ENCODE measurements at regions not wholly inside any gene's neighbourhood (a gene's known extent, or its start where the extent isn't known, plus 50 kb on each side); places are given as distances from the start of the nearest gene placed in this dataset.
A peak's percentile ranks its signal among the peaks of the same experiment; 100 is the strongest.

- peaks cover 15% of the 10 kb centered on the region for H3K27me3 ChIP-seq (ENCODE audit: insufficient read depth, insufficient read length)
- peak overlapping the region; percentile 79 for H3K9ac ChIP-seq (ENCODE audit: insufficient read length, low read depth)
- H3K4me1 ChIP-seq (ENCODE audit: insufficient read depth, insufficient read length), result peaks cover 28% of the 10 kb centered on the region
- H3K9me3 ChIP-seq (ENCODE audit: insufficient read depth, low read length), result peaks cover 20% of the 10 kb centered on the region
- H3K4me3 ChIP-seq (ENCODE audit: insufficient read length, low read depth), result peak overlapping the region; percentile 65
- TF ChIP-seq YY1 (IDR thresholded peaks at IDR 0.05; ENCODE audit: insufficient read depth, insufficient read length) (no peak), ZNF274 (IDR thresholded peaks at IDR 0.05; ENCODE audit: low read depth, low read length) (no peak), SUZ12 (IDR thresholded peaks at IDR 0.05; ENCODE audit: extremely low read depth, insufficient read depth, insufficient read length) (no peak)
- peak; percentile 91 for DNase-seq (ENCODE audit: low read depth, low spot score)
- H3K36me3 ChIP-seq (ENCODE audit: insufficient read depth, insufficient read length, low read length), result no peaks in the 10 kb centered on the region
Observed at GRCh38 chr4:1579901-1580691, 104.0 kb downstream of the FAM53A start.

GRCh38 chr4:1579001-1579900, 104.9 kb downstream of the FAM53A start:
- no peak for DNase-seq (ENCODE audit: low read depth, low spot score)
- TF ChIP-seq ZNF274 (IDR thresholded peaks at IDR 0.05; ENCODE audit: low read depth, low read length), result no peak
- Histone ChIP-seq H3K4me3 (ENCODE audit: insufficient read length, low read depth) (peak overlapping the region; percentile 65), H3K4me1 (ENCODE audit: insufficient read depth, insufficient read length) (peaks cover 35% of the 10 kb centered on the region), H3K9ac (ENCODE audit: insufficient read length, low read depth) (peak overlapping the region; percentile 77), H3K27me3 (ENCODE audit: insufficient read depth, insufficient read length) (peaks cover 19% of the 10 kb centered on the region), H3K9me3 (ENCODE audit: insufficient read depth, low read length) (peaks cover 11% of the 10 kb centered on the region), H3K36me3 (ENCODE audit: insufficient read depth, insufficient read length, low read length) (no peaks in the 10 kb centered on the region)

- no peak for DNase-seq (ENCODE audit: low read depth, low spot score)
- TF ChIP-seq SUZ12 (IDR thresholded peaks at IDR 0.05; ENCODE audit: extremely low read depth, insufficient read depth, insufficient read length), result no peak
- TF ChIP-seq YY1 (IDR thresholded peaks at IDR 0.05; ENCODE audit: insufficient read depth, insufficient read length), result no peak
- no peak for TF ChIP-seq ZNF274 (IDR thresholded peaks at IDR 0.05; ENCODE audit: low read depth, low read length)
- H3K9me3 ChIP-seq (ENCODE audit: insufficient read depth, low read length), result peaks cover 2% of the 10 kb centered on the region; the same call in 1 of the 2 replicates
- H3K36me3 ChIP-seq (ENCODE audit: insufficient read depth, insufficient read length, low read length), result no peaks in the 10 kb centered on the region
- H3K4me3 ChIP-seq (ENCODE audit: insufficient read length, low read depth), result peak overlapping the region; percentile 46
- peak overlapping the region; percentile 54 for H3K9ac ChIP-seq (ENCODE audit: insufficient read length, low read depth)
- peaks cover 33% of the 10 kb centered on the region for H3K4me1 ChIP-seq (ENCODE audit: insufficient read depth, insufficient read length)
- H3K27me3 ChIP-seq (ENCODE audit: insufficient read depth, insufficient read length), result peaks cover 23% of the 10 kb centered on the region
Observed at GRCh38 chr4:1578251-1578773, 105.8 kb downstream of the FAM53A start.

- Histone ChIP-seq H3K9me3 (ENCODE audit: insufficient read depth, low read length) (no peaks in the 10 kb centered on the region), H3K36me3 (ENCODE audit: insufficient read depth, insufficient read length, low read length) (no peaks in the 10 kb centered on the region), H3K4me3 (ENCODE audit: insufficient read length, low read depth) (peak overlapping the region; percentile 46), H3K27me3 (ENCODE audit: insufficient read depth, insufficient read length) (peaks cover 26% of the 10 kb centered on the region), H3K4me1 (ENCODE audit: insufficient read depth, insufficient read length) (peaks cover 34% of the 10 kb centered on the region), H3K9ac (ENCODE audit: insufficient read length, low read depth) (peak overlapping the region; percentile 54)
- no peak for DNase-seq (ENCODE audit: low read depth, low spot score)
- no peak for TF ChIP-seq SUZ12 (IDR thresholded peaks at IDR 0.05; ENCODE audit: extremely low read depth, insufficient read depth, insufficient read length)
- TF ChIP-seq ZNF274 (IDR thresholded peaks at IDR 0.05; ENCODE audit: low read depth, low read length), result no peak
- no peak for TF ChIP-seq YY1 (IDR thresholded peaks at IDR 0.05; ENCODE audit: insufficient read depth, insufficient read length)
Observed at GRCh38 chr4:1577822-1578217, 106.3 kb downstream of the FAM53A start.

- H3K36me3 ChIP-seq (ENCODE audit: insufficient read depth, insufficient read length, low read length), result no peaks in the 10 kb centered on the region
- no peak for DNase-seq (ENCODE audit: low read depth, low spot score)
- H3K9me3 ChIP-seq (ENCODE audit: insufficient read depth, low read length), result no peaks in the 10 kb centered on the region
- TF ChIP-seq YY1 (IDR thresholded peaks at IDR 0.05; ENCODE audit: insufficient read depth, insufficient read length) (no peak), SUZ12 (IDR thresholded peaks at IDR 0.05; ENCODE audit: extremely low read depth, insufficient read depth, insufficient read length) (no peak), ZNF274 (IDR thresholded peaks at IDR 0.05; ENCODE audit: low read depth, low read length) (no peak)
- H3K4me3 ChIP-seq (ENCODE audit: insufficient read length, low read depth), result no peak overlapping the region
- peaks cover 26% of the 10 kb centered on the region for H3K27me3 ChIP-seq (ENCODE audit: insufficient read depth, insufficient read length)
- peaks cover 35% of the 10 kb centered on the region for H3K4me1 ChIP-seq (ENCODE audit: insufficient read depth, insufficient read length)
- H3K9ac ChIP-seq (ENCODE audit: insufficient read length, low read depth), result peak overlapping the region; percentile 17
Observed at GRCh38 chr4:1576961-1577821, 106.9 kb downstream of the FAM53A start.

- Histone ChIP-seq H3K4me3 (ENCODE audit: insufficient read length, low read depth) (no peak overlapping the region), H3K9ac (ENCODE audit: insufficient read length, low read depth) (peak overlapping the region; percentile 32), H3K9me3 (ENCODE audit: insufficient read depth, low read length) (no peaks in the 10 kb centered on the region), H3K36me3 (ENCODE audit: insufficient read depth, insufficient read length, low read length) (no peaks in the 10 kb centered on the region), H3K27me3 (ENCODE audit: insufficient read depth, insufficient read length) (peaks cover 26% of the 10 kb centered on the region), H3K4me1 (ENCODE audit: insufficient read depth, insufficient read length) (peaks cover 37% of the 10 kb centered on the region)
- DNase-seq (ENCODE audit: low read depth, low spot score), result no peak
- TF ChIP-seq ZNF274 (IDR thresholded peaks at IDR 0.05; ENCODE audit: low read depth, low read length) (no peak), SUZ12 (IDR thresholded peaks at IDR 0.05; ENCODE audit: extremely low read depth, insufficient read depth, insufficient read length) (no peak), YY1 (IDR thresholded peaks at IDR 0.05; ENCODE audit: insufficient read depth, insufficient read length) (no peak)
Observed at GRCh38 chr4:1576304-1576960, 107.7 kb downstream of the FAM53A start.
